ENCODE measurements at regions not wholly inside any gene's neighbourhood (a gene's known extent, or its start where the extent isn't known, plus 50 kb on each side); places are given as distances from the start of the nearest gene placed in this dataset.
A peak's percentile ranks its signal among the peaks of the same experiment; 100 is the strongest.

DNA sequence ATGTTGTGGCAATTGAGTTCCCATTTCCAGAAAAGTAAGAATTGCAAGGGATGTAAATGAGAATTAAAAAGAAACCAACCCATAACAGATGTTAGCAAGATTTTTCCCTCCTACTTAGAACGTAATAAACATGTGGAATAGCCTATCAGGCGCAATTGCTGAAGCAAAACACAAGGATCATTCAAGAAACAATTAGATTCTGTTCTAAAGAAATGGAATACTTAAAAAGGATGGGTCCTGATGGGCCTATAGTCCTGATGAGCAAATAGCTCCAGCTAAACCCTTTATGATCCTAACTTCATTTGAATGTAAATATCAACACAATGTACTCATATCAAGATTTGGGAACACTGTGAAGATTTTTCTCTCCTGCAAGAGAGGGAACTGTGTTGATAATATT lies 771.0 kb upstream of the CDH7 start:
- no peak for DNase-seq

DNA sequence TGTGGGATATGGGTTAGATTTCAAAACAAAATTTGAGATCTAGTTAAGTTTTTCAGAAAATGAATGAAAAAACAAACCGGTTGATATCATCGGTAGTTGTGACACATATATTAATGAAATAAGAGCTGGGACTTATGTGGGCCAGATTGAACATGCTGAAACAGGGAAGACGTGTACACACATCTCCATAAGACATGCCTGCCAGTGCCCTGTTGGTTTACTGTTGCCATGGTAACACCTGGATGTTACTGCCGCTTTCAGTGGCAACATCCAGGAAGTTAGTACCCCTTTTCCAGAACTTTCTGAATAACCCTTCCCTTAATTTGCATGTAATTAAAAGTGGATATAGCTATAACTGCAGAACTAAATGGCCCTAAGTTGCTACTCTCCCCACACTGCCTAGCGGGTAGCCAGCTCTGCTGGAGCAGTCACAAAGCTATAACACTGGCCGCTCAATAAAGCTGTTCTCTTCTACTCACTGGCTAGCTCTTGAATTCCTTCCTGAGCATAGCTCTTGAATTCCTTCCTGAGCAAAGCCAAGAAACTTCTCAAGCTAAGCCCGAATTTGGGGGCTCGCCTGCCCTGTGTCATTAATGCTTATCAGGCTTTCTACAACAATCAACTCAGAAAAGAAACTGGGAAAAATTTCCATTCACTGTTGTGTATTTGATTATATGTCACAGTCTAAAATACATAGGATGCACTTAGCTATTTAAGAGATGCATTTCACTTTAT lies 776.3 kb upstream of the CDH7 start:
- DNase-seq = no peak

DNA sequence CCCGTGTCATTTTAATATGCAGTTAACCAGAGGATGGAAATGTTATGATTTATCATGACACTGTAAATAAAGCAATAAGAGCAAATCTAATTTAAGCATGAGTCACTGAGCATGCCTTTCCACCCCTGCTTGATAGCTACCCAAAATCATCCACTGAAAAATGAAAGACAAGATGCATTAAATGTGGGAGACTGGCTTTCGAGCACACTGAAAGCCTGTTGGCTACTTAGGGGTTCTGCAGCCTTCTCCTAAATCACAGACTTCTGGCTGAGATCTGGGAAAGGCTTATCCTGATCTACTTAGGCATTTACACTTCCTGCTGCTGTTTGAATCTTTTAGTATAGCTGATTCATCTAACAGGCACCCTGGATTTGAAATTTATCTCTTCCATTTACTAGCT lies 778.3 kb upstream of the CDH7 start:
- no peak for DNase-seq

DNA sequence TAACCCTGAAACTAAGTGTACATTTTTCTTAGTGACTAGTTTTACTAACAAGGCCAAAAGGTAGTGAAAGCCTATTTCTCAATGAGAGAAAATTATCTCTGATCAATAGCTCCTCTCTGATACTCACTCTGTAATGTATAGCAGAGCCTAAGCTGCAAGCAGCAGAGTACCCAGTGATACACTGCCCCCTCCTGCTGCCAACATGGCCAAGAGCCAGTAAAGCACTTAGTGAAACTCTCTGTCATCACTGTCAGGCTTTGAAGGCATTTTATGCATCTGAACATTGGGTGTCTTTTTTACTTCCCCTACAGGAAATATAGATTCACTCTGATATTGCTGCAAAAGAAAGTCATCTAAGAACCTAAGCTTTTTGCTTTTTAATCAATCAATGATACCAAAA lies 784.1 kb upstream of the CDH7 start:
- peak; percentile 66 for DNase-seq

GRCh38 chr18:64956465-64956864 lies 794.3 kb upstream of the CDH7 start:
- no peak for DNase-seq

DNA sequence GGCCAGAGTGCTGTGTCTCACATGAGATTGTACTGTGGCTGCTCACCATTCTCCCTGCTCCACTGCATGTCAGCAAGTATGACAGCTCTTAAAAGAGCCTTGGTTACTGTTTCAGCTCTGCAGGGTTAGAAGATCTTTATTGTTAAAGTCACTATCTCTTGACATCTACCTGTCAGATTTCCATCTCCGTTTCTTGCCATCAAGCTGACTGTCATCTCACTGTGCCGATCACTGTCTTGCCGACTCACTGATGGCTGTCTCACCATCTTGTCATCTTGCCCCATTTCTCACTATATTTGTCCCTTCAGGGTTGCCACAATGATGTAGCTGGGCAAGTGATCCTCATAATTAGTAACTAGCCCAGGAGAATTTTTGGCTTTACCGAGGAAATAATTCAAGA lies 800.9 kb upstream of the CDH7 start:
- no peak for DNase-seq

DNA sequence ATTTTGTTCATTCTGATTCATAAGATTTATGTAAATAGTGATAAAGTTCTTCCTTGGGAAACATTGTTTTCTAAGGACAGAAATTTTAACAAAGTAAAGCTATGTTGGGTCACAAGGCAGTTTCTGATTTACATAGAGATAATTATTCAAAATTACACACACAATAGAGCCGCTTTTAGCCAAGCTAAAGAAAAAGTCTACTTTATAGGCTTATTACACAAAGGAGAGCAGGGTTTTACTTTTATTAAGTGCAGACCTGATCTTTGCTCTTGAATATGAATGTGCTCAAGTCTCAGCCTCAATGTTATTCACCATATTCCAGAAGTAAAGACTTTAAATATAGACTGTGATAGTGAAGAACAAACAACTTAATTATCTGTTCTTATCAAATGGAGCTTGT lies 787.8 kb upstream of the LINC00305 start:
- DNase-seq = no peak

DNA sequence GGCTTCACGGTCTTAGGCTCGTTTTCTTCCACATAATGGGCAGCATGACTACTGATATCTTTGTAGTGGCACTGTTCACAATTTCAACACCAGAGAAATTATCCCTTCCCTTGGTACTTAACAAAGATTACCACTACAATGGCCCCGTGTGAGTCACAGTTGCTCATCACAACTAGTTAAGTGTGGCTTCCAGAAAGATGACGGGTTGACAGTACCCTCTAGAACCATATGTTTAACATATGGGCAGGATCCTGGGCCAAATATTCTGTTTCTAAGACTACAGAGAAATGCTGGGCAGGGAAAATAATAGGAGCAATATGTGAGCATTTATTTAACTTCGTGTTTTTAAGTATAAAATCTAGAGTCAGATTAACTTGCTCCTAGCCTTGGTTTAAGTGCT lies 780.1 kb upstream of the LINC00305 start:
- DNase-seq = no peak

GRCh38 chr18:64919971-64920570 lies 771.2 kb upstream of the LINC00305 start:
- peak; percentile 29 for DNase-seq

- no peak for DNase-seq
Observed at GRCh38 chr18:64918851-64919250, 770.0 kb upstream of the LINC00305 start.

DNA sequence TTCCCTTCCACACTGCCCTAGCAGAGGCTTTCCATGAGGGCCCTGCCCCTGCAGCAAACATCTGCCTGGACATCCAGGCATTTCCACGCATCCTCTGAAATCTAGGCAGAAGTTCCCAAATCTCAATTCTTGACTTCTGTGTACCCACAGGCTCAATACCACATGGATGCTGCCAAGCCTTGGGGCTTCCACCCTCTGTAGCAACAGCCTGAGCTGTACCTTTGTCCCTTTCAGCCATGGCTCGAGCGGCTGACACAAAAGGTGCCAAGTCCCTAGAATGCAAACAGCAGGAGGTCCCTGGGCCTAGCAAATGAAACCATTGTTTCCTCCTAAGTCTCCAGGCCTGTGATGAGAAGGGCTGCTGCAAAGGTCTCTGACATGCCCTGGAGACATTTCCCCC lies 744.5 kb upstream of the LINC00305 start:
- DNase-seq = no peak

GRCh38 chr18:64888956-64889355 lies 740.1 kb upstream of the LINC00305 start:
- no peak for DNase-seq

DNA sequence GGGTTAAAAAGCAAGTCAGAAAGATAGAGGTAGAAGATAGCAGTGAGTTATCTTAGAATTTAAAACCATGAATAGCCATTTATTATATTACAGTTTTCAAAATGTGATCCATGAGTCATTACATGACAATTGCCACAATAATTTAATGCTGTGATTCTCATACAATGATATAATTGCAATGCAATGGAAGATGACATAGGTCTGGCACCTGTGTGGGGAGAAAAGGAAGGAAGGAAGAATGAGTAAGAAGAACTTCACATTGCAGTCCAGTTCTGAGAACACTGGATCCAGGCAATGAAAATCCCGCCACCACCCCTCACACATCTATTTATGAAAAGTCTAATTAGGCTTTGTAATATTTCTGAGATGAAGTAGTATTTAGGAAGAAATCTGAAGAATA lies 738.1 kb upstream of the LINC00305 start:
- DNase-seq = no peak

DNA sequence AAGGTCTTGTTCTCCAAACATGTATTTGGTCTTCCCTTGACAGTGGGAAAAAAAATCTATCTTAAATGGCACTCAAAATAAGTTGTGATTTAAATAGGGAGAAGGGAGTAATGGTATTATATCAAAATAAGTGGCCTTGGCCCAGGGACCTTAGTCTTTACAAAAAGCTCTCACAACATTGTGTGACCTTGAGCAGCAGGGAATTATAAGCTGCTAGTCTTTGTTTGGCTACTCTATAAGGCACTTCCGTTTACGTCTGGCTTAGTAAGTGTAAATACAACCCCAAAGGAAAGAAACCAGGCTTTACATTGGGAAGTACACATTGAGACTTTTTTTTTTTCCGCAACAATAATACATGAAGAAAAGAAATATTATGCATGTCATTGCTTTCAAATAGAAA lies 734.0 kb upstream of the LINC00305 start:
- no peak for DNase-seq

- no peak for DNase-seq
Observed at GRCh38 chr18:64876833-64877232, 727.9 kb upstream of the LINC00305 start.

GRCh38 chr18:64872710-64873458 lies 724.0 kb upstream of the LINC00305 start:
- DNase-seq = no peak

GRCh38 chr18:64854112-64854511 lies 705.2 kb upstream of the LINC00305 start:
- no peak for DNase-seq

GRCh38 chr18:64852281-64852680 lies 703.4 kb upstream of the LINC00305 start:
- no peak for DNase-seq

DNA sequence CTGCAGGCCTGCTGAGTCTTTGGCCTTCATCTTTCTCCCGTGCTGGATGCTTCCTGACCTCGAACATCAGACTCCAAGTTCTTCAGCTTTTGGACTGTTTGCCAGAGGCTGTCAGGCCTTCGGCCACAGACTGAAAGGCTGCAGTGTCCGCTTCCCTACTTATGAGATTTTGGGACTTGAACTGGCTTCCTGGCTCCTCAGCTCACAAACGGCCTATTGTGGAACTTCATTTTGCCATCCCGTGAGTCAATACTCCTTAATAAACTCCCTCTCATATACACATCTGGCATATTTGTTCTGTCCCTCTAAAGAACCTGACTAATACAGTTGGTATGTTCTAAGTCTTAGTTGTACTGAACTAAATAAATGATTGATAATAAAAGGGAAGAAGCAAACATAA lies 702.8 kb upstream of the LINC00305 start:
- no peak for DNase-seq

GRCh38 chr18:64850791-64851190 lies 701.9 kb upstream of the LINC00305 start:
- no peak for DNase-seq

GRCh38 chr18:64840911-64841701 lies 692.2 kb upstream of the LINC00305 start:
- no peak for DNase-seq

DNA sequence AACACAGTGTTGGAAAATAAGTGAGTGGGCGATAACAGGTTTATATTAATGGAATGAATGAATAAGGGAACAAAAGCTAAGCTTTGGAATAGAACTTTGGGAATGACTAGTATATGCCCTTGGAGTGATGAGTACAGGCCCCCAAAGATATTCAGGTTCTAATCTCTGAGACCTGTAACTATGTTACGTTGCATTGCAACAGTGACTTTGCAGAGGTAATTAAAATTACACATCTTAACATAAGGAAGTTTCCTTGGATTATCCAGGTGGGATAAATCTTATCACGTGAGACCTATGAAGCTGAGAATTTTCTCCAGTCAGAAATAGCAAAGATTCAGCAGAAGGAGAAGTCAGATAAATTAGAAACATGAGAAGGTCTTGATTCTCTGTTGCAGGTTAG lies 661.5 kb upstream of the LINC00305 start:
- no peak for DNase-seq

DNA sequence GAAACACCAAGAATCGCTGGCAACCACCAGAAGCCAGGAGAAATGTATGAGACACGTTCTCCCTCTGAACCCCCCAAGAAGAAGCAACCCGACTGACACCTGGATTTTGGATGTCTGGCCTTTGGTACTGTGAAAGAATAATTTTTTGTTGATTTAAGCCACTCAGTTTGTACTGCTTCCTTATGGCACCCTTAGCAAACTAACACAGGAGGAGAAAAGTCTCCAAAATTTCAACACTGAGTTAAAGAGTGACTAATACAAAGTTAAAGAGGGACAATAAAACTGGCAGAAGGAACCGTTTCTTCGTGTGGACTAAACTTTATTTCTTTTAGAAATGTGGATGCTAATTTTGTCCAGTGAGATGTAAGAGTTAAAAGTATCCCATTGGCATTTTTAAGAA lies 660.9 kb upstream of the LINC00305 start:
- no peak for DNase-seq

Measured in NCI-H1105 (cell line).